GM19023 (cell line): ENCODE measurements at regions not wholly inside any gene's neighbourhood (a gene's known extent, or its start where the extent isn't known, plus 50 kb on each side); places are given as distances from the start of the nearest gene placed in this dataset.

Experiments
- ATAC-seq: cut with Tn5 transposase; IDR thresholded peaks from one replicate; pipeline ENCODE4 v1.9.1; 2021; ENCODE audit warnings: mild to moderate bottlenecking, moderate library complexity; ENCODE audit not compliant: unreplicated experiment

DNA sequence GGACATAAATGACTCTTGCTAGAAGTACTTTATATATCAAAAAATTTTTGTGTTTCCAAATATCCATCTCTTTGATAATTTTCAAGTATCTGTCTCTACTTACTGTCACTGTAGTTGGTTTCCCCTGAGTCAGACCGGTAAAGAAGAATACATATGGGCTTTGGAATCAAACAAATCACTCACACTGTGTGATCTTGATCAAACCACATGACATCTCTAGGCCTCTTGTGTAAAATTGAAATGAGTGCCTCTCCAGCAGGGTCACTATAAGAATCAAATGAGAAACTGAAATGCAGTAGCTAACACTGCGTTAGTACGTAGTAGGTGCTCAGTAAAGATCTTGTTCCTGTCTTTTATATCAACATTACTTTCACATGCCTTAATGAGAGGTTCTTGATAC lies 314.6 kb upstream of the STT3B start:
- no peak for ATAC-seq

DNA sequence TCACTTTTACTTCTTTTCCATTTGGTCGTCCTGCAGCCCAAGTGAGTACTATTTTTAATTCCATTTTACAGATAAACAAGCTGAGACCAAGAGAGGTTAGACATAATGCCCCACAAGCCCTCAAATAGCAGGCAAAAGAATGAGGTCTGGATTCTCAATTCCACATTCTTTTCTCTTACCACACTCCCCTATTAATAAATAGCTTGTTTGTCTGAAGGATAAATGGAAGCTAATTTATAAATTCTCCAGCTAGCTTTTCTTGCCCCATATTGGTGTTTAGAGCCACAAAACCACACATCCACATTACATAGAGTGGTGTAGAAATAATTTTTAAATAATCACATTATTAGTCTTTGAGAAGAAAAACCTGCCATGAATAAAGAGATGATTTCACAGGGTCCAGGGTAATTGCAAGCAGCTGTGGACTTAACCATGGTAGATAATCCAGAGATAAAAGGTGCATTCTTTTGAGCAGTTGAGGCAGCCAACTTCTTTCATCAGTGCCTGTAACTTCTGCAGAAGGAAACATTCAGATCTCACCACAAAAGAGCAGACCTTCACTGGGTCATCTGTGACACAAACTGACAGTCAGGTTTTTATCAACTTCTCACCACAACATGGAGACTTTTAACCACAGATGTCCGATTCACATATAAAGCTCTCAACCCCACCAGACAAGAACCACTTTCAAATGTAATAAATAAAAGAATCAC lies 313.4 kb upstream of the STT3B start:
- peak; percentile 74 for ATAC-seq

DNA sequence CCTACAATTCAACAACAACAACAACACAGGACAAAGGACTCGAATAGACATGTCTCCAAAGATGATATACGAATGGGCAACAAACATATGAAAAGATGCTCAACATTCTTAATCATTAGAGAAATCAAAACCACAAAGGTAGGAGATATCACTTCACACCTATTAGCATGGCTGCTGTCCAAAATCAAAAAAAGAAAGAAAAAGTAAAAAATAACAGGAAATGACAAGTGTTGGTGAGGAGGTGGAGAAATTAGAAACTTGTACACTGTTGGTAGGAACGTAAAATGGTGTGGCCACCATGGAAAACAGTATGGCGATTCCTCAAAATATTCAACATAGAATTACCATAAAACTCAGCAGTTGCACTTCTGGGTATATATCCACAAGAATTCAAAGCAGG lies 312.3 kb upstream of the STT3B start:
- no peak for ATAC-seq

DNA sequence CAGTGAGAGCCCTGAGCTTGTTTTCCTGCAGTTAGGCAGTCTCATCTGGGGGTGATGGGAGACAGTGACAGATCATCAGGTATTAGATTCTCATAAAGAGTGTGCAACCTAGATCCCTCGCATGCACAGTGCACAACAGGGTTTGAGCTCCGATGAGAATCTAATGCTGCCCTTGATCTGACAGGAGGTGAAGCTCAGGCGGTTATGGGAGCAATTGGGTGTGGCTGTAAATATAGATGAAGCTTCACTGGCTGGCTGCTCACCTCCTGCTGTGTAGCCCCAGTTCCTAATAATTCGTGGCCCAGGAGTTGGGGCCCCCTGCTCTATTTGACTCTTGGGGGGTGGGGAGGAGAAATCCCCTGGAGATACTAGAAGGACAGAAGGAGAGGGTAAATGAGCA lies 309.4 kb upstream of the STT3B start:
- no peak for ATAC-seq

DNA sequence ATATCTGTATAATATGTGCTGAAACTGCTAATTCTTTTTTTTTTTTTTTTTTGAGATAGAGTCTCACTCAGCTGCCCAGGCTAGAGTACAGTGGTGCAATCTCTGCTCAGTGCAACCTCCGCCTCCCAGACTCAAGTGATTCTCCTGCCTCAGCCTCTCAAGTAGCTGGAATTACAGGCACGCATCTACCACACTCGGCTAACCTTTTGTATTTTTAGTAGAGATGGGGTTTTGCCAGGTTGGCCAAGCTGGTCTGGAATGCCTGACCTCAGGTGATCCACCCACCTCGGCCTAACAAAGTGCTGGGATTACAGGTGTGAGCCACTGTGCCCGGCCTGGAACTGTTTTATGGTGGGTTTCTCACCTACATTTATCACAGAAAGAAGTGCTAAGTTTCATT lies 307.8 kb upstream of the STT3B start:
- ATAC-seq = no peak

DNA sequence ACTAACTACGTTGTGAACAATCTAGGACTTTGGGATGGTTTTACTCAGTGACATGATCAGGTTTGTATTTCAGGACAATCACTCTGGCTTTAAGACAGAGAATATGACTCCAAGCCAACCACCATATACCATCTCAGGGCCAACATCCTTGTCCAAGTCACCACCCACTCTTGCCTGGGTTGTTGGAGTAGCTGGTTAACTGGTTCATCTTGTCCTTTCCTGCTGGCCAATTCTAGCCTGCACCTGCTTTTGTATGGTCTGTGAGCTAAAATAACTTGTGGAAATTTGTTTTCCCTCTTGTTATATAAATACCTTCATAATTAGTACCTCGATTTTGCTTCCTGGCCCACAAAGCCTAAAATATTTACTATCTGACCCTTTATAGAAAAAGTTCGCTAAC lies 306.8 kb upstream of the STT3B start:
- no peak for ATAC-seq

DNA sequence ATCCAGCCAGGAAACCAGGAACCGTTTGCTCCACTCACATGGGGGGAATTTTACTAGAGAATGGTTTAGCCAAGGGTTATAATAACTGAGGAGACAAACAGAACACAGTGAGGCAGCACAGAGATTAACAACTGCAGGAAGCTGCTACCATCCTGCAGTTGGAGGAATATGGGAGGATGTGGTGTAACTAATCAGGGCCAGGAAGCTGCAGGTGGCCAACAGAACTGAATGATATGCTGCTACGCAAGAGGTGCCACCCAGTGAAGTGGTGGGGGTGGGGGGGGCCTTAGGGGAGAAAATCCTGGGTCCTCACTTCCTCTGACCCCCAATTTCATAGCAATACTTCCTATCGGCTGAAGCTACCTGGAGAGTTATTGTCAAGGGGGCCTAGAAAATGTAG lies 306.4 kb upstream of the STT3B start:
- no peak for ATAC-seq

DNA sequence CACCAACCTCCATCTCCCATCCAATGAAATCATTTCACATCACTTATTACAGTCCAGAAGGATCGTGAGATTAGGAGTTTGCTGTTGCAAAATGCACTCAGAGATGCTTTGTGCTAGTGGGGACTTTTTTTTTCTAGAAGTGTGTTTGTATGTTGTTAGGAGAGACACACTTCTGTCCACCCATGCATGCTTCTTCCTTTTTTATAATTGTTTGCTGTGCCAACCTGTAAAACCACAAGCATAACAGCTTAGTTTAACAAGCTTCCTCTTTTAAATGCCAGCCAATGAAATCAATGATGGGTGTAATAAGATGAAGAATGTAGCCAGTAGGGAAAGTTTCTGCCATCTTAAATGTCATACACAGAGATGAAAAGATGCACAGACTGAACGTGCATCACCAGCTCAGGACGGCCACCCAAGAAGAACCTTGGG lies 305.6 kb upstream of the STT3B start:
- ATAC-seq = peak; percentile 32

DNA sequence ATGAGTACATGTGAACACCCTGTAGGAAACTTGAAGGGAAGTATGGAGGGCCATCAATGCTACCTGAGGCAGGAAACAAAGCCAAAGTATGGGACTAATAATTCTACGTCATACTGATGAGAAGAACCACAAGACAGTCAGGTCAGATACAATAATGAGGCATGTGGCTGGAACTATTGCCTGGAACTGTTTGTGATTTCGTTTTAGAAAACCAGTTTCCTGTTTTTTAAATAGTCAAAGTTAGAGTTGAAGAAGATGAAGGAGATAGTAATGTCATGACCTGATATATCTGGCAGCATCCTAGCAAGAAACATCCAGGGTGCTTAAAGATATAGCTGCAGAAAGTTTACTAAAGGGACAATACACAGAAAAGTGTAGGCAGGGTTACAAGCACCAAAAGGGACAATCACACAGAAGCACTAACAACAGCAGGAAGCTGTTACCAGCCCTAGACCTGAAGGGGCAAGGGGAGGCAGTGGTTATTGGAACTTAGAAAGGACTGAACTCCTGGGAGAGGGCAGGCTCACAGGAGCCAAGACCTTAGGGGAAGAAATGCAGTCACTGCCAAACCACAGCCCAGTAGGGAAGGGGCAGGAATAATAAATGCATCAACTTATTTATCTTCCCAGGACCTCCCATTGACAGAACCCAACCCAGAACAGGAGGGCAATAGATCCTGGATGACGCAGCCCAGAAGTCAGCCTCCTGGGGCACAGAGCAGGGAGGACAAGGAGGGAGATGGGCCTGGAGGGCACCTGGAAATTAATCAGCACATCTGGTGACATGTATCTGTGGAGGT lies 302.1 kb upstream of the STT3B start:
- no peak for ATAC-seq

DNA sequence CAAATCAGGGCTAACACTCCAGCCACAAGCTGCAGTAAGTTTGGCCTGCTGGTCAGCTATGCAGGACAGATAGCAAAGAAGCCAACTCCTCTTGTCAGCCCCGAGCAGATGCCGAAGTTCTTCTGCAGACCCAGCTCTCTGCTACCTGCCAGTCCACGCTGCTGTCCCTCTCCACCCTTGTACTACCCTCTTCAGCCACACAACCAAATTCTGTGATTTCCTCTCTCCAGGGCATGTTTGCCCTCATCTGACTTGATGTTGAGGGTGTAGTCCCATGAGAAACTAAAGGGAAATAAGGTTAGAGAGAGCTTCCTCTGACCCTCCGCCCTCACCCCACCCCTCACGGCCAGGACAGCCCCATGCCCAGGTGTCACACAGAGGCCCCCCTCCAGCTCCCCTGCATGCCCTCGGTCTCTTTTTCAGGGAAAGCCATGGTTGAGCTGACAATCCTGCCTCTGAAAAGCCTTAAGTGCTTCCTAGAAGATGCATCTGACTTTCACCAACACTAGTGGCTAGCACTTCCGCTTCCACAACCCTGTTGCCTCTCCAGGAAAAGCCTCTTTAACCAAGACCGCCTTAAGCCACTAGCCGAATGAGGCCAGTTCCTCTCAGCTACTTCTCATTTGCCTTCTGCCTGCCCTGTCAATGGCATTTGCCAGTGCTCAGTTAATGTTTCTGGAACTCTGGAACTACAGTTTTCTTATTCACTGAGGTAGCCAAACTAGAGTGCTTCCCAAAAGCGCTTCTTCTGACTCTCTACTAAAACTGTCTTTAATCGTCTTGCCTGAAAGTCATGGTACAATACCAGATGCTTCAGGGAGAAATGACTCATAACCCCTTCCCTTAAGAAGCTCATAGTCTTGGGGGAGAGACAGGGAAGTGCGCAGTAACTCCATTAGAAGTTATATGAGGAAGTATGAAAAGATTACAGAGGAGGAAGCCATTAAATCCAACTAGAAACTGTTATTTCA lies 300.4 kb upstream of the STT3B start:
- no peak for ATAC-seq

DNA sequence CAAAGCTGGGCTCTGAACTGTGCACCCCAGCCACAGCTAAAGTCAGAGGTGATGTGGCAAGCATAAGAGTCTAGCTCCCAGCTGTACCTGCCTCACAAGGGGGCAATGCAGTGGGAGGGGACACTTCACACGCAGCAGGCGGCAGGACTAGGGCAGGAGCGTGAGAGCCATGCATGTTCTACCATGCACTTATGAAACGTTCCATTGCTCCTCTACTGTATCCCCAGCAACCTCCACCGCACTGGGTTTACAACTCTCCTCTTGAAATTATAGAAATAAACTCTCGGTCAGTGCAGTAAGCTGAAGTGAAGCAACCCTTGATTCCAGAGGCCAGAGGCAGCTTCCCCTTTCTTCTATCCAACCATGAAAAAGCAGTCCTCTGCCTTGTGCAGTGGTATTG lies 298.6 kb upstream of the STT3B start:
- no peak for ATAC-seq

DNA sequence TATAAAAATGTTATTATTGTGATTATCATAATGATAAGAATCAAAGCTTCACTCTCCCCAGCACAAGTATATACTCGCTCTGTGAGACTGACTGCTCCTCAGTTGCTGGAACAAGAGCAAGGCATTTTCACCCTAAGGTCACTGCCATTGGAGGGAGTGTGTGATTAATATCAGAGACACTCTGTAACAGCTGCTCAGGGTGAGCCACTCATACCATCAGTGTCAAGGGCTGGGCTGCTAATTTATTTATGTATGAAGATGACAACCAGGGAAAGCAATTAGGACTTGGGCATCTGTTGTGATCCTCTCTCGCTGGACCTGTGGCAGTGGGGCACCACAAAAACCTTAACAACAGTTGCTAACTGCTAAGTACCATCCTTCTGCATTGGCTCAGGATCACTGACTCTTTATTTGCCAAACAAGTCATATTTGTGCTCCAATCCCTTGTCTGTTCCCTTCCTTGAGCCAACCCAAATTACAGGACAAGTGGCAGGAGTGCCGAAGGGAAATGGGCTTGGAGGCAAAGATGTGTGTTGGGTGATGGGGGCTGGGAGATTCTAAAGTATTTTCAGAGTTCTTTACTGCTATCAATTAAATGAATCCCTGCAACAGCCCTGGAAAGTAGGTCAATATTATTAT lies 297.5 kb upstream of the STT3B start:
- ATAC-seq = no peak

DNA sequence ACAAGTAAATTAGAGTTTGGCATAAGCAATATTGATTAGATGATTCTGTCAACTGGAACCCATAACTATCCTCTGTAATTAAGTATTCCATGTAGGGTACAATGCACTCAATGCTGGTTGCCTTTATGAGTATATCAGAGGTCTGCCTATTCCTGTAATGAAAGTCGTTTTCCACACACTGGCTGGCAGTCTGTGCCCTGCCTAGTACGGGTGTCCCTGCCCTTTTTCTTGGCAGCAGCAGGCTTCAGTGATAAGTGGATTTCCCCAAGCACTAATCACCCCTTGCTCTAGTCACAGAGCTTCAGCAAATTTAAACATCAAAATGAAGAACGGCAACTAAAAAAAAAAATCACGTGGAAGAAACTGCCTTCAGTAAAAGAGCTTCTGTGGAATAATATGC lies 294.8 kb upstream of the STT3B start:
- ATAC-seq = no peak

DNA sequence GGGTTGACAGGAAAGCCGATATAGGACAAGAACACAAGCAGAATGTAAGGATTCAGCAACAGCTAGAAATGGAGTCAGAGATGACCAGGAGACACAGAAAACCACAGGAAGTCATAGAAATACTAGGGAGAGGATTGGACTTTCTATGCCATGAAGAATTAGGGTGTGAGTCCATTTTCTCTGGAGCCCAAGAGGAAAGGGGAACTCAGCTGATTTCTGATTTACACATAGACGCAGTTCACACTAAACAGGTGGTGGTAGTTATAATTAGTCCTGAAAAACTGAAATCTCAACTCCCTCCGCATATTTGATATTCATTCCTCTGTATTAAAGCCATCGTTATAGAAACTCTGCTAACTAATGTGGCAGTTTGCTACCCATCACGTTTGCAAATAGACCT lies 292.7 kb upstream of the STT3B start:
- ATAC-seq = no peak

DNA sequence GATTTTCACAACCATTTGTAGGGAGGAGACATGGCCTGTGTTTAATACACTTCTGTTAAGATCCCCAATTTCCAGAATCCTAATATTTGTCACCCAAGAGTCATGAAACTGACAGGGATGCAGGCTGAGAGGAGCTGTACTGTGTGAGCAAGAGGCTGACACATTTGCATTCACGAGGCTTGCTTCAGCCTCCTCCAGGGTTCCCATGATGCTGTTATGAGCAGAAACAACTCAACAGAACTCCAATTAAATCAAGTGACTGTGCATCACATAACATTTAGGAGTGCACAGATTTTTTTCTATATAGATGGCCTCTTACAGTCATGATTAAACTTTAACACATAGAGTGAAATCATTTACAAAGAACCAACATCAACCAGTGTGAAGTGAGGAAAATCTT lies 292.3 kb upstream of the STT3B start:
- no peak for ATAC-seq

DNA sequence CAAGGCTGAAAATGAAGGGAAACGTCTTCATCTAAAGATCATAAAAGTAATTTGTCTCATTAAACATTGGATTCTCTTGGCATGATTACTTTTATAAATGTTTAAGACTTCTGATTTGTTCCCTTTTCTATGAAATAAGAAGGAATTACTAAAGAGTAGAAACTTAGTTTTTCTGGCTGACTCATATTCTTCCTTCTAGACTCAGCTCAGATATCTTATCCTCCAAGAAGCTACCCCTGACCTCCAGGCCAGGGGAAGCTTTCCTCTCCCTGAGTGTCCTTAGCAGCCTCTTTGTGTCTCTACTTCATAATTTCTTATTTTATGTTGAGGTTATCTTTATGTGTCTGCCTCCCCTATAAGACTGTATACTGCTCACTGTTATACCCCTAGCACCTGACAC lies 291.9 kb upstream of the STT3B start:
- ATAC-seq = no peak

DNA sequence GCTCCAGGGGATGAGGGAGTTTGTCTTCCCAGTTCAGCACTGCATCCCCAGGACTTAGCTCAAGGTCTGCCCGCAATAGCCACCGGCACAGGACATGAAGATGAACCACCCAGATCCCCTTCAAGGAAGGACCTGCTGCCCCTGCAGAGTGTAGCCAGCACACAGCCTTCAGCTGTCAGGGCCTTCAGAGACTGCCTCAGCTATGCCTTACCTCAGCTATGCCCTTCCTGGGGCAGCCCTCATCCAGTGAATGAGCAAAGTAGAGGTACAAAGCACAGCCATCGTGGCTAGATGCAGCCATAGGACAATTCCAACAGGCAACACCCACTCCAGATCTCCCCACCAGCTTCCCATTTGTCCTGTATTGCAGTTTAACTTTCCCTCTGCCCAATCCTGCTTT lies 291.2 kb upstream of the STT3B start:
- no peak for ATAC-seq

DNA sequence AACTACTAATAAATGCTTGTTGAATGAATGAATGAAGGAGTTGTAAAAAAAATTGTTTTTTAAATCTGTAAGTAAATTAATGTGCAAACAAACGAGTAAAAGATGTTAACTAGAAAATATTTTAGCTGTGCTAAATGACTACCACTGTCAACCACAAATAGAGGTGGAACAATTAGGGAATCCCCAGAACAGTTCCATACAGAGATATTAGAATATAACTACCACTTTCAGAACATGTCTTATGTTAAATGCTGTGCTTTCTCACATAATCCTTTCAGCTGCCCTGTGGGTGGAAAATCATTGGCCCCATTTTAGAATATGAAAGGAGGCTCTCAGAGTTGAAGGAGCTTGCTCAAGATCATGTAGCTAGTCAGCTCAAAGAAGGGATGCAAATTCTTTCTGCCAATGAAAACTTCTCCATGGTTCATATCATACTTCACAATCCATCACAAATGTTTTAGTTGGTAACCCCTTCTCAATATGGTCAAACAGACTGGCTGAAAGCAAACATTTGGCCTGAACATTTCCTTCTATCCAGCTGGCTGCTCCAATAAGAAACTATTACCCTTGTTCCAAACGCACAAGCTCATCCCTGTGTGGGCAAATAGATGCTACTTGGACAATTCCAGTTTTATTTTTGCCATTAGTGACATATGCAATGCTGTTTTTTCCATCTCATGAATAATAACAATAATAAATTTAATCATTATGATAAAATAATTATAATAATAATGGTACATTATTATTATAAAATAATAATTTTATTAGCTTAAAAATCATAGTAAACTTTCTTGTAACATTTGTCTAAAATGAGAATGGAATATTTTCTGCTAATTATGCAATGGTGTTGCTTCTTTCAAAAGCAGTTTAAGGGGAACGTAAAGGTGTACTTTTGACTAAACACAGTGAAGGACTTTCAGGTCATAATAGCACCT lies 290.4 kb upstream of the STT3B start:
- peak; percentile 75 for ATAC-seq

DNA sequence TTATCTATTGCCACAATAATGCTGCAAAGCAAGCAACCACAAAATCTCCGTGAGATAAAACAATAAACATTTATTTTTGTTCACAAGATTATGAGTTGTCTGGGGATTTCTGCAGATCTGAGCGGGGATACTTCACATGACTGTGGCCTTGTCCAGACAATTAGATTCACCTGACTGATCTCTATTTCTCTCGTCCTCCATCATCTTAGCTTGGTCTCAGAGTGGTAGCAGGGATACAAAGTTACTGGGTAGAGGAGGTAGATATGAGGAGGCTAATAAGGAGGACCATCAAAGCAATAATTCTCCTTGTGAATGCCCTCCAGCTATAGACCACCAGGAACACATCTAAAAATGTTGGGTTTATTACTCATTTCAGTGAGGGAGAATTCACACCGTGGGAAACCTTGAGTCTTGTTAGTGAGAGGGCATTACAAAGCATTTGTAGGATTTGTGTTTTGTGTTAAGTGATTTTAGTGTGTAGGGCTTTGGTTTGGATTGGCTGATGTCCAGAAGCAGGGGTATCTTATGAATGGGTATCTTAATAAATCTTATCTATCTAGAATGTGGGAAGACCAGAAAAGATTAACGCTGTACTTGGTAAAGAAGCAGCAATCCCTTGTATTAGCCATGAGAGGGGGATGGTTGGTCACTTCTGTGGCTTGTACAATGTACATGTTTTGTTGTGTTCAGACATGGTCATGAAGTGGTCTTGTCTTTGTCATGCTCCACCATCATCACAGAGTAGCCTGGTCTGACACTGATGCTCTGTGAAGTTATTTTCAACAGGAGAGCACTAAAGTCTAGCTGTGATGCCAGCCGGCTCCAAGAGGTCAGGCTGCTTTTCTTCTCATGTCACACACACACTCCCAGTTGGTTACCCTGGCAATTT lies 287.6 kb upstream of the STT3B start:
- ATAC-seq = no peak
